ENCODE measurements at regions not wholly inside any gene's neighbourhood (a gene's known extent, or its start where the extent isn't known, plus 50 kb on each side); places are given as distances from the start of the nearest gene placed in this dataset.

- no peak overlapping the region for H3K27ac Mint-ChIP-seq
Measured at GRCh38 chr4:24285759-24286158, 298.6 kb downstream of the DHX15 start.

GRCh38 chr4:24282446-24282845, 301.9 kb downstream of the DHX15 start:
- no peak overlapping the region for H3K27ac Mint-ChIP-seq
- H3K4me3 Mint-ChIP-seq: no peak overlapping the region
- DNase-seq: no peak
- no peaks in the 10 kb centered on the region for H3K4me1 Mint-ChIP-seq
- ChIA-PET CTCF (no interaction called here), POLR2A (no interaction called here)
- no peaks in the 10 kb centered on the region for H3K27me3 Mint-ChIP-seq
- no peaks in the 10 kb centered on the region for H3K9me3 Mint-ChIP-seq
- H3K36me3 Mint-ChIP-seq (ENCODE audit: low read depth): no peaks in the 10 kb centered on the region

More at GRCh38 chr4:24285759-24286158, 298.6 kb downstream of the DHX15 start:
- POLR2A ChIA-PET: no interaction called here
- no peak for DNase-seq
- H3K9me3 Mint-ChIP-seq: no peaks in the 10 kb centered on the region
- no peaks in the 10 kb centered on the region for H3K36me3 Mint-ChIP-seq (ENCODE audit: low read depth)
- no peaks in the 10 kb centered on the region for H3K27me3 Mint-ChIP-seq
- H3K4me1 Mint-ChIP-seq: no peaks in the 10 kb centered on the region
- H3K4me3 Mint-ChIP-seq: no peak overlapping the region
- CTCF ChIA-PET: no interaction called here

GRCh38 chr4:24279911-24280375, 304.4 kb downstream of the DHX15 start:
- POLR2A ChIA-PET: no interaction called here
- DNase-seq: no peak
- Mint-ChIP-seq H3K36me3 (ENCODE audit: low read depth) (no peaks in the 10 kb centered on the region), H3K9me3 (no peaks in the 10 kb centered on the region), H3K4me3 (no peak overlapping the region), H3K27ac (no peak overlapping the region), H3K27me3 (no peaks in the 10 kb centered on the region), H3K4me1 (no peaks in the 10 kb centered on the region)
- CTCF ChIA-PET: no interaction called here

DNA sequence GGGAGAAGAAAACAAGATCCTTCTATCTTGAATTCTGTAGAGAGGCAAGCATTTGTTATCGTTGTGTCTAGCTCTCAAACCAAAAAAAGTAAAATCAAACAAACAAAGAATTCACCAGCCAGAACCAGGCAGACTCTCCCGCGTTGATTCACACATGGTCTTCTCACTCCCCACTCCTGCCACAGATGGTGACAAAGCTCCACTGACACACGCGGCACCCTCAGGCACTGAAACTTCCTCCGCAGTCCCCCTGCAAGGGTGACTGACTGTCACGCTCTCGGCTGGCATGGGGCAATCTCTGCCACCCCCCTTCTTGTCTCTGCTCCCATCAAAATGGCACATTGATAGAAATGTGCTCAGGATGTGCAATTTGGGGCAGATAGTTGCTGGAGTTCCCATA, 304.9 kb downstream of the DHX15 start:
- Mint-ChIP-seq H3K4me1 (no peaks in the 10 kb centered on the region), H3K27ac (no peak overlapping the region), H3K4me3 (no peak overlapping the region), H3K9me3 (no peaks in the 10 kb centered on the region), H3K36me3 (ENCODE audit: low read depth) (no peaks in the 10 kb centered on the region), H3K27me3 (no peaks in the 10 kb centered on the region)
- DNase-seq: no peak
- POLR2A ChIA-PET: no interaction called here
- CTCF ChIA-PET: no interaction called here

GRCh38 chr4:24278693-24279092, 305.7 kb downstream of the DHX15 start:
- ChIA-PET POLR2A (no interaction called here), CTCF (no interaction called here)
- no peaks in the 10 kb centered on the region for H3K27me3 Mint-ChIP-seq
- H3K4me1 Mint-ChIP-seq: no peaks in the 10 kb centered on the region
- H3K36me3 Mint-ChIP-seq (ENCODE audit: low read depth): no peaks in the 10 kb centered on the region
- no peak for DNase-seq
- H3K27ac Mint-ChIP-seq: no peak overlapping the region
- no peaks in the 10 kb centered on the region for H3K9me3 Mint-ChIP-seq
- H3K4me3 Mint-ChIP-seq: no peak overlapping the region

- no peak overlapping the region for H3K4me3 Mint-ChIP-seq
- H3K9me3 Mint-ChIP-seq: no peaks in the 10 kb centered on the region
- CTCF ChIA-PET: no interaction called here
- no peak for DNase-seq
- POLR2A ChIA-PET: no interaction called here
- H3K27me3 Mint-ChIP-seq: no peaks in the 10 kb centered on the region
- H3K4me1 Mint-ChIP-seq: no peaks in the 10 kb centered on the region
- no peaks in the 10 kb centered on the region for H3K36me3 Mint-ChIP-seq (ENCODE audit: low read depth)
- H3K27ac Mint-ChIP-seq: no peak overlapping the region
Measured at GRCh38 chr4:24274381-24274941, 309.9 kb downstream of the DHX15 start.

- Mint-ChIP-seq H3K27me3 (no peaks in the 10 kb centered on the region), H3K27ac (no peak overlapping the region), H3K4me1 (no peaks in the 10 kb centered on the region), H3K4me3 (no peak overlapping the region), H3K9me3 (no peaks in the 10 kb centered on the region), H3K36me3 (ENCODE audit: low read depth) (no peaks in the 10 kb centered on the region)
- POLR2A ChIA-PET: no interaction called here
- CTCF ChIA-PET: no interaction called here
- no peak for DNase-seq
Measured at GRCh38 chr4:24273136-24273535, 311.2 kb downstream of the DHX15 start.

GRCh38 chr4:24266951-24267722, 317.2 kb downstream of the DHX15 start:
- no peak overlapping the region for H3K27ac Mint-ChIP-seq
- H3K4me3 Mint-ChIP-seq: no peak overlapping the region
- H3K36me3 Mint-ChIP-seq (ENCODE audit: low read depth): no peaks in the 10 kb centered on the region
- H3K27me3 Mint-ChIP-seq: no peaks in the 10 kb centered on the region
- H3K9me3 Mint-ChIP-seq: no peaks in the 10 kb centered on the region
- DNase-seq: no peak
- ChIA-PET POLR2A (no interaction called here), CTCF (no interaction called here)
- no peaks in the 10 kb centered on the region for H3K4me1 Mint-ChIP-seq

DNA sequence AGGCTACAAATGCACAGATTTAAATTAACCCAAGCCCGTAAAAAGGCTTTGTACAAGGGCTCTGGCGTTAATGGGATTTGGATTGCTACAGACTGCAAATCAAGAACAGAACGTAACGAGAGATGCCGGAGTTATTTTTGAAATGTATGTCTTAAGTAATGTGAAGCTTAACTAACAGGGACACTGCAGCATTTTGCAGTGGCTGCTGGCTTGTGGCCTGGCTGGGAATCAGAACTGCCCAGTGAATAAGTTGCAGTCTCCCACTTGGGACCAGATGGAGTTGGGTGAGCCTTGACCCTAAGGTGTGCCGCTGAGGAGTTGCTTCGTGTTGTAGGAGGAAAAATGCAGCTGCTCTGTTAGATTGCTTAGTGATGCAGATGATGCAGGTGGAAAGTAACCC, 318.4 kb downstream of the DHX15 start:
- H3K4me1 Mint-ChIP-seq: no peaks in the 10 kb centered on the region
- ChIA-PET CTCF (no interaction called here), POLR2A (no interaction called here)
- no peak for DNase-seq
- no peaks in the 10 kb centered on the region for H3K27me3 Mint-ChIP-seq
- no peaks in the 10 kb centered on the region for H3K9me3 Mint-ChIP-seq
- H3K27ac Mint-ChIP-seq: no peak overlapping the region
- no peaks in the 10 kb centered on the region for H3K36me3 Mint-ChIP-seq (ENCODE audit: low read depth)
- H3K4me3 Mint-ChIP-seq: no peak overlapping the region

DNA sequence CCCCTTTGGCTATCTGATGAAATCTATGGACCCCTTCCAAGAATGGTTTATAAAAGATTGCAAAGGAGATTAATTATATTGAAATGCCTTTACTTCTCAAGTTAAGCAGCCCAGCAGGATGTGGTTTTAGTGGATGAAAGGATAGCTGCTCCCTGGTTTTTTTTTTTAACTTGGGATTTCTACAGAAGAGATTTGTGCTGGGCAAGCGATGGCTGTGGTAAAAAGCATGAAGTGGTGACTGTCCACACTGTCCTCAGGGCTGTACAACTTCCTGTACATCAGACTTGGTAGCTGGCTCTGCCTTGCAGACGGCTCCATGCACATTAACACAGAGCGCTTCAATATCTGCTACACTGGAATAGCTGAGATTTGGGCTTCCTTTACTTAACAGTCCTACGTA, 321.7 kb downstream of the DHX15 start:
- H3K9me3 Mint-ChIP-seq: no peaks in the 10 kb centered on the region
- H3K27me3 Mint-ChIP-seq: no peaks in the 10 kb centered on the region
- no peaks in the 10 kb centered on the region for H3K4me1 Mint-ChIP-seq
- no peak overlapping the region for H3K4me3 Mint-ChIP-seq
- H3K36me3 Mint-ChIP-seq (ENCODE audit: low read depth): no peaks in the 10 kb centered on the region
- DNase-seq: no peak
- ChIA-PET CTCF (no interaction called here), POLR2A (no interaction called here)
- H3K27ac Mint-ChIP-seq: no peak overlapping the region

- no peak for DNase-seq
- Mint-ChIP-seq H3K4me1 (no peaks in the 10 kb centered on the region), H3K27me3 (no peaks in the 10 kb centered on the region), H3K4me3 (no peak overlapping the region), H3K36me3 (ENCODE audit: low read depth) (no peaks in the 10 kb centered on the region), H3K9me3 (no peaks in the 10 kb centered on the region), H3K27ac (no peak overlapping the region)
- POLR2A ChIA-PET: no interaction called here
- CTCF ChIA-PET: no interaction called here
Measured at GRCh38 chr4:24262084-24262483, 322.3 kb downstream of the DHX15 start.

DNA sequence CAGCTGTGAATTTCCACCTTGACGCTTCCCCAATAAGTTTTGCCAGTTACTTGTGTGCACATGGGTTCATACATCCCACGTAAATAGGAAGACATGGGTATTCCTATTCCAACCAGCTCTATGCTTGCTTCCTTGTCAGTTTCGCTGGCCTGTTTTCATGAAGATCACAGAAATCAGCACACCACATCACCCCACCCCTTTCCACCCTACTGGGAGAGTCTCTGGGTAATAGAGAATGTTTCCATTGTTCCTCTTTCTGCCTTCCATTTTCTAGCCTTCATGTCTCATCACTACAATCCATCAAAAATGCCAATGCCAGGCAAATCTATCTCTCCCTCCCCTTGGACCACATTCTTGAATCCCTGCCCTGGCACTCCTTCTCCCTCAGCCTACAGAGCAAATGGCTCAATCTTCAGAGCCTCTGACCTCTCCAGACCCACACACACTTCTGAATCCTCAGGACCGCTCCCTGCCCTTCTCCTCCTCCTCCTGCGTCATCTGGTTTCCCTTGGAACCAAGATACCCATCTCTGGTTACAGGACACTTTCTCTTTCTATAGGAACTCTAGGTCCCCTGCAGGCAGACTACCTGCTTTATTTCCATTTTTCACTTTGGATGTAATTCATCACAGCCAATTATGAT, 323.3 kb downstream of the DHX15 start:
- Mint-ChIP-seq H3K9me3 (no peaks in the 10 kb centered on the region), H3K4me3 (no peak overlapping the region), H3K4me1 (no peaks in the 10 kb centered on the region), H3K27me3 (no peaks in the 10 kb centered on the region), H3K36me3 (ENCODE audit: low read depth) (no peaks in the 10 kb centered on the region), H3K27ac (no peak overlapping the region)
- POLR2A ChIA-PET: no interaction called here
- CTCF ChIA-PET: no interaction called here
- no peak for DNase-seq

DNA sequence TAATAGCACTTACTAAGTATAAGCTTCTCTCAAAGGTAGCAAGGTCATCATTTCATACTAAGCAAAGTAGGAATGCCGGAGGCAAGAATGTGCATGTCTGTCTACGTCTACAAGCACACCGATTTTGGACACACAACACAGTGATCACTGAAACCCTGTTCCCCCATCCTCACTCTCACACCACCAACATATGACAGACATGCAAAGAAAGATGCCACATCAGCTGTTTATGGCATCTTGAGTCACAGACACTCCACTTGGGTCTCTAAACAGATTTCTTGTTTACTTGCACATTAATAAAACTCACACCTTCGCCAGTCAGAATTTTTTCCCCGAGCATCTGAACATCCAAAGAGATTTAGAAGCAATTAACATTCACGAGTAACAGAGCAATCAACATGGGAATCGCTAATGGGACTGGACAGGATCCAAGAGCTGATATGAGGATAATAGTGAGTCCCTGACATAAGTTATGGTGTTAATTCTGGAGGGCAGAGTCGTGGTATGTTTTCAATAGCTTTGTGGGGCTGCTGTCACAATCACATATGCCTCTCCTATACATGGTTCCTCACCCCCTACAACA, 324.1 kb downstream of the DHX15 start:
- H3K27me3 Mint-ChIP-seq: no peaks in the 10 kb centered on the region
- DNase-seq: no peak
- no peak overlapping the region for H3K4me3 Mint-ChIP-seq
- H3K4me1 Mint-ChIP-seq: no peaks in the 10 kb centered on the region
- no peaks in the 10 kb centered on the region for H3K36me3 Mint-ChIP-seq (ENCODE audit: low read depth)
- ChIA-PET CTCF (no interaction called here), POLR2A (no interaction called here)
- H3K27ac Mint-ChIP-seq: no peak overlapping the region
- no peaks in the 10 kb centered on the region for H3K9me3 Mint-ChIP-seq

Measured in activated CD4-positive, alpha-beta T cell treated with anti-CD3 and anti-CD28 coated beads, Interleukin-2, amount 10 ng/mL, durations not matched to agents 7 days and 5 days (primary cell).